SU-DHL-6 (cell line): ENCODE measurements at regions not wholly inside any gene's neighbourhood (a gene's known extent, or its start where the extent isn't known, plus 50 kb on each side); places are given as distances from the start of the nearest gene placed in this dataset.

ENCODE experiments used
- H2AFZ ChIP-seq: fragments of 200-600 bp; sonication (generic); 2 replicates; pipeline ENCODE4 v1.6.1; 2014; ENCODE audit warnings: low read depth, mild to moderate bottlenecking, moderate library complexity, mixed read lengths, antibody characterized with exemption, low read length; ENCODE audit not compliant: severe bottlenecking
- H3F3A ChIP-seq: fragments of 200-600 bp; shearing (Covaris generic); 2 replicates; pipeline ENCODE4 v1.6.0; 2016; ENCODE audit warnings: antibody characterized with exemption, mild to moderate bottlenecking; ENCODE audit not compliant: insufficient read depth
- H3K27ac ChIP-seq: fragments of 200-600 bp; sonication (generic); 2 replicates; pipeline ENCODE4 v1.5.1; 2016; ENCODE audit warnings: low read depth, mild to moderate bottlenecking, low read length, moderate library complexity, mixed read lengths
- H3K27me3 ChIP-seq: fragments of 200-600 bp; sonication (generic), shearing (Covaris generic); 2 replicates; pipeline ENCODE4 v1.6.0; 2014; ENCODE audit warnings: mild to moderate bottlenecking, low read length
- H3K36me3 ChIP-seq: fragments of 200-600 bp; sonication (generic); 2 replicates; pipeline ENCODE4 v1.6.1; 2014; ENCODE audit warnings: mild to moderate bottlenecking, low read length, mixed read lengths
- H3K4me2 ChIP-seq: fragments of 300-600, 200-600 bp; shearing (Covaris generic), sonication (generic); 2 replicates; pipeline ENCODE4 v1.6.0; 2014; ENCODE audit warnings: low read length, low read depth, mild to moderate bottlenecking; ENCODE audit not compliant: poor library complexity, severe bottlenecking
- H3K4me3 ChIP-seq: fragments of 200-600 bp; sonication (generic); 2 replicates; pipeline ENCODE4 v1.5.1; 2014; ENCODE audit warnings: antibody characterized with exemption, low read length, mild to moderate bottlenecking, mixed read lengths; ENCODE audit not compliant: insufficient read depth, poor library complexity, severe bottlenecking
- H3K79me2 ChIP-seq: fragments of 200-600 bp; sonication (generic); 2 replicates; pipeline ENCODE4 v1.6.1; 2014; ENCODE audit warnings: mild to moderate bottlenecking, low read length, moderate library complexity; ENCODE audit not compliant: insufficient read depth
- H3K9ac ChIP-seq: fragments of 200-600 bp; sonication (generic); 2 replicates; pipeline ENCODE4 v1.7.0; 2014; ENCODE audit warnings: mild to moderate bottlenecking, low read length
- H3K9me2 ChIP-seq: fragments of 200-600 bp; sonication (generic); replicated peaks from 2 replicates; pipeline ENCODE4 v1.6.1; 2014; ENCODE audit warnings: low read length; ENCODE audit not compliant: insufficient read depth
- H3K9me3 ChIP-seq: fragments of 200-600 bp; sonication (generic); 2 replicates; pipeline ENCODE4 v1.6.1; 2014; ENCODE audit warnings: low read length, mixed read lengths; ENCODE audit not compliant: insufficient read depth
- H4K20me1 ChIP-seq: fragments of 200-600 bp; sonication (generic); 2 replicates; pipeline ENCODE4 v1.6.1; 2014; ENCODE audit warnings: low read depth, mild to moderate bottlenecking, antibody characterized with exemption, low read length, moderate library complexity, mixed read lengths
- EZH2phosphoT487 ChIP-seq: fragments of 200-600 bp; sonication (generic), shearing (Covaris generic); conservative IDR thresholded peaks from 2 replicates; pipeline ENCODE4 v1.6.1; 2018; ENCODE audit warnings: mild to moderate bottlenecking, antibody characterized with exemption, low read length, moderate library complexity, mixed read lengths
- TF ChIP-seq, protein P1 (sequence below): fragments of 200-600 bp; sonication (generic); IDR thresholded peaks from one replicate; pipeline ENCODE4 v1.5.1; 2017; ENCODE audit warnings: antibody characterized with exemption, mild to moderate bottlenecking, low read length, moderate library complexity; ENCODE audit not compliant: insufficient read depth, poor library complexity, severe bottlenecking

DNA sequence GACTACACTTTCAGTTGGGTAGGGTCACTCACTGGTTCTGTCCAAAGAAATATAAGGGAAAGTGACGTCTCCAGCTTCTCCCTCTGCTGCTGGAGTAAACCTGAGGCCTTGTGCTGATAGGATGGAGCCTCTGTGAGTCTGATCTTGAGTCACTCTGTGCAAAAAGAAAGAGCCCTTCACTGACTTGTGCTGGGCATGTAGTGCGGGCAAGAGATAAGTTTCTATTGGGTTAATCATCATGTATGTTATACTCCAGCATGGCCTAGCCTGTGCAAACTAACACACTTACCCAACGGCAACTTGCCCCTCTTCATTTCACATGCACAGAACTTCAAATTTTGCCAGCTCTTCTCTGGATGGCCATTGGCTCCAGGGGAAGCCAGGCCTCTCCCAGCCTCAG is 118.5 kb upstream of the LMO4 start:
- Histone ChIP-seq H3K9me2 (no peaks in the 10 kb centered on the region), H3F3A (no peaks in the 10 kb centered on the region), H3K9ac (no peak overlapping the region), H3K4me2 (no peak overlapping the region), H3K79me2 (no peaks in the 10 kb centered on the region), H3K27ac (no peak overlapping the region), H4K20me1 (no peaks in the 10 kb centered on the region), H3K36me3 (no peaks in the 10 kb centered on the region), H3K27me3 (no peaks in the 10 kb centered on the region), H3K4me3 (no peak overlapping the region), H3K9me3 (no peaks in the 10 kb centered on the region), H2AFZ (no peak overlapping the region)
- TF ChIP-seq, protein P1, sequence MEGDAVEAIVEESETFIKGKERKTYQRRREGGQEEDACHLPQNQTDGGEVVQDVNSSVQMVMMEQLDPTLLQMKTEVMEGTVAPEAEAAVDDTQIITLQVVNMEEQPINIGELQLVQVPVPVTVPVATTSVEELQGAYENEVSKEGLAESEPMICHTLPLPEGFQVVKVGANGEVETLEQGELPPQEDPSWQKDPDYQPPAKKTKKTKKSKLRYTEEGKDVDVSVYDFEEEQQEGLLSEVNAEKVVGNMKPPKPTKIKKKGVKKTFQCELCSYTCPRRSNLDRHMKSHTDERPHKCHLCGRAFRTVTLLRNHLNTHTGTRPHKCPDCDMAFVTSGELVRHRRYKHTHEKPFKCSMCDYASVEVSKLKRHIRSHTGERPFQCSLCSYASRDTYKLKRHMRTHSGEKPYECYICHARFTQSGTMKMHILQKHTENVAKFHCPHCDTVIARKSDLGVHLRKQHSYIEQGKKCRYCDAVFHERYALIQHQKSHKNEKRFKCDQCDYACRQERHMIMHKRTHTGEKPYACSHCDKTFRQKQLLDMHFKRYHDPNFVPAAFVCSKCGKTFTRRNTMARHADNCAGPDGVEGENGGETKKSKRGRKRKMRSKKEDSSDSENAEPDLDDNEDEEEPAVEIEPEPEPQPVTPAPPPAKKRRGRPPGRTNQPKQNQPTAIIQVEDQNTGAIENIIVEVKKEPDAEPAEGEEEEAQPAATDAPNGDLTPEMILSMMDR, result no peak
- TF ChIP-seq EZH2phosphoT487, result no peak

DNA sequence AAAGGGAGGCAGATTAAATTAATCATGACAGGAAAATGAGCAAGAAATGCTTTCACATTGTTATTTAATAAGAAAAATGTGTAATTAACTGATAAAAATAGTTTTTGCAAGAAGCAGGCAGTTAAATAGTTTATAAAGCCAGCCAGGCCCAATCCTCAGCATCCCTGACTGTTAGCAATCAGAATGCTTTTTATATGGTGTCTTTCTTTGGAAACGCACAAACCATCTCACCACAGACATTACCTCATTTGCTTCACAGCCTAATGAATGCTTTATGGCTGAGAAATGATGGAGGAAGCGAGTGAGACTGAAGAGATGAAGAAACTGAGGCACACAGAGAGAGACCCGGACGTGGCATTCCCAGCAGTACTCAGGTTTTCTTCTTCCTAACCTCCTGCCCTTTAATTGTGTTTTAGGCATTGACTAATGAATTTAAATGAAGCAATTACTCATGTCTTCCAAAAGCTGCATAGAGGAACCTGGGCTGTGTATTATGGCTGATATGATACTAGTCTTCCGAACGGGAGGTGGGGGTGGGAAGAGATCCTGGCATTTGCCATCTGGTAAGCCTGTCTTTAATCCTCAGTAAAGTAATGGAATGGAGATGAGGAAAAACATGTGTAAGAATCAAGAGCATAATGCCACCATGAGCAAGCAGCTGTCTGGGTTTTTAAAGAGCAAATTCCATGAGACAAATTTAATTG is 116.1 kb upstream of the LMO4 start:
- no peak overlapping the region for H3K4me3 ChIP-seq
- no peaks in the 10 kb centered on the region for H3F3A ChIP-seq
- no peak for TF ChIP-seq EZH2phosphoT487
- TF ChIP-seq, protein P1, result no peak
- H3K79me2 ChIP-seq, result no peaks in the 10 kb centered on the region
- 0 out of 2 replicates have a peak, but pooled peaks cover 4% of the 10 kb centered on the region for H3K9me3 ChIP-seq
- H3K36me3 ChIP-seq, result no peaks in the 10 kb centered on the region
- H3K27me3 ChIP-seq, result no peaks in the 10 kb centered on the region
- no peak overlapping the region for H2AFZ ChIP-seq
- H3K27ac ChIP-seq, result no peak overlapping the region
- H3K4me2 ChIP-seq, result no peak overlapping the region
- no peaks in the 10 kb centered on the region for H3K9me2 ChIP-seq
- no peaks in the 10 kb centered on the region for H4K20me1 ChIP-seq
- no peak overlapping the region for H3K9ac ChIP-seq

DNA sequence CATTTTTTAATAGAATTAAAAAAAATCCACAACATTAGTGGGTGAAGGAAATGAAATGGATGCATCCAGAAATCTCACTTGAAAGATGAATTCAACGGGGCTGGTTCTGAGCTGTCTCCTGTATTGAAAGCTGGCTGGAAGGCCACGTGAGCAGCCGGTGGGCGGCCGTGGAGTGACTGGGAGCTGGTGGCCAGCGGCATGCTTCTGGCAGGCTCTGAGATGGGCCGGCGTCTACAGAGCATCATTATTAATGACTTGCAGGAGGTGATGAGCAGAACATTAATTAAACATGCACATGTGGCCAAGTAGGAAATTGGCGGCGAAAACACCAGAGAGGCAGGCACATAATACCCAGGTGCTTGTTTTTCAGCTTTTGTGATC is 115.6 kb upstream of the LMO4 start:
- Histone ChIP-seq H2AFZ (no peak overlapping the region), H3K9ac (no peak overlapping the region), H3K36me3 (no peaks in the 10 kb centered on the region), H3K27me3 (no peaks in the 10 kb centered on the region), H3K4me2 (no peak overlapping the region), H3K9me2 (no peaks in the 10 kb centered on the region), H3F3A (no peaks in the 10 kb centered on the region), H3K79me2 (no peaks in the 10 kb centered on the region), H3K9me3 (0 out of 2 replicates have a peak, but pooled peaks cover 4% of the 10 kb centered on the region), H3K4me3 (no peak overlapping the region), H4K20me1 (no peaks in the 10 kb centered on the region), H3K27ac (no peak overlapping the region)
- TF ChIP-seq EZH2phosphoT487, result no peak
- TF ChIP-seq, protein P1, result no peak
